Transverse colon (tissue), 4 donors: ENCODE measurements at regions not wholly inside any gene's neighbourhood (a gene's known extent, or its start where the extent isn't known, plus 50 kb on each side); places are given as distances from the start of the nearest gene placed in this dataset.

Experiments used
- DNase-seq: peaks from one replicate; pipeline ENCODE4 v3.0.0-alpha.2; 2019
- H3K27ac ChIP-seq, 4 donors: fragments of 200-600 bp; sonication (generic); 2 replicates each; pipeline ENCODE4 v1.5.1; 2016 to 2018; ENCODE audit warnings: inconsistent platforms in 4 of 4
- H3K27me3 ChIP-seq: fragments of 200-600 bp; sonication (generic); 2 replicates; pipeline ENCODE4 v1.5.1; 2017; ENCODE audit warnings: inconsistent platforms
- H3K36me3 ChIP-seq, 4 donors: fragments of 200-600 bp; sonication (generic); 2 replicates each; pipeline ENCODE4 v1.5.1; 2017 to 2019; ENCODE audit warnings: inconsistent platforms in 4 of 4
- H3K4me1 ChIP-seq, 4 donors: fragments of 200-600 bp; sonication (generic); 2 replicates each; pipeline ENCODE4 v1.5.1; 2017 to 2020; ENCODE audit warnings: inconsistent platforms in 4 of 4
- H3K4me3 ChIP-seq, 4 donors: fragments of 200-600 bp; sonication (generic); 1 replicate in 1 of 4; 2 replicates in 3 of 4; pipeline versions ENCODE4 v1.5.1 to v1.6.1; 2017 to 2019; ENCODE audit warnings: inconsistent platforms in 4 of 4
- H3K9me3 ChIP-seq, 2 donors: fragments of 200-600 bp; sonication (generic); 2 replicates each; pipeline ENCODE4 v1.5.1; 2017 to 2019; ENCODE audit warnings: inconsistent platforms in 2 of 2
- CTCF ChIP-seq, 5 experiments: fragments of 200-600 bp in 3 of 5; fragments of 450-650 bp in 2 of 5; sonication (generic) in 3 of 5; IDR thresholded peaks; 1 replicate in 2 of 5; 2 replicates in 3 of 5; pipeline ENCODE4 v1.5.1; 2016 to 2017; ENCODE audit warnings: antibody characterized with exemption in 5 of 5, inconsistent platforms in 3 of 5, mild to moderate bottlenecking in 2 of 5, moderate library complexity in 1 of 5
- EP300 ChIP-seq: sonication (generic); formaldehyde crosslinking; IDR thresholded peaks from one replicate; pipeline ENCODE4 v1.6.1; 2017; ENCODE audit warnings: antibody characterized with exemption, low read depth
- POLR2A ChIP-seq: fragments of 450-650 bp; IDR thresholded peaks from one replicate; pipeline ENCODE4 v1.6.1; 2016; ENCODE audit warnings: antibody characterized with exemption, mild to moderate bottlenecking, moderate library complexity
- POLR2AphosphoS5 ChIP-seq, 3 donors: sonication (generic); formaldehyde crosslinking; IDR thresholded peaks; one replicate each; pipeline ENCODE4 v1.6.1; 2016; ENCODE audit warnings: antibody characterized with exemption in 3 of 3
- WGBS, 2 donors: methylation state at CpG; one replicate each; pipeline ENCODE4 v1.1.5; 2018; ENCODE audit warnings: low coverage in 1 of 2; 5-methylcytosine and 5-hydroxymethylcytosine counted together
- in situ Hi-C, 4 donors: fragments of 200-750 bp; cut with MboI; loops; one replicate each; pipeline versions ENCODE4 v1.15.0 to v1.15.1; 2017; ENCODE audit warnings: low sequenced_read_pairs in 3 of 4, low pct_ligation_motif_present in 1 of 4, low pct_unique_long_range_greater_than_20kb in 1 of 4
- intact Hi-C: fragments of 100-400 bp; cut with DNase I; formaldehyde crosslinking; loops from one replicate; pipeline ENCODE4 v1.15.1; 2023; ENCODE audit warnings: low total_unique reads

GRCh38 chr12:19657732-19658130, 218.4 kb downstream of the AEBP2 start:
- Histone ChIP-seq H3K4me1 (no peaks in the 10 kb centered on the region), H3K27ac (no peak overlapping the region), H3K27me3 (no peaks in the 10 kb centered on the region), H3K4me3 (no peak overlapping the region), H3K9me3 (no peaks in the 10 kb centered on the region), H3K36me3 (no peaks in the 10 kb centered on the region)
- in situ Hi-C loops (no loop called here), intact Hi-C loops (no loop called here)
- 92 to 98% methylated on average over 2 of the region's 2 CpGs for WGBS, 2 donors
- no peak for DNase-seq
- no peak for TF ChIP-seq CTCF (IDR thresholded peaks at IDR 0.05)
- TF ChIP-seq EP300: no peak
- TF ChIP-seq POLR2A: no peak
- TF ChIP-seq POLR2AphosphoS5 (IDR thresholded peaks at IDR 0.05): no peak

- Histone ChIP-seq H3K27ac (no peak overlapping the region), H3K27me3 (no peaks in the 10 kb centered on the region), H3K4me3 (no peak overlapping the region), H3K9me3 (no peaks in the 10 kb centered on the region), H3K4me1 (no peaks in the 10 kb centered on the region), H3K36me3 (no peaks in the 10 kb centered on the region)
- 89 to 100% methylated on average over 2 of the region's 2 CpGs for WGBS, 2 donors
- in situ Hi-C loops: no loop called here
- DNase-seq: no peak
- TF ChIP-seq POLR2AphosphoS5 (IDR thresholded peaks at IDR 0.05) (no peak), CTCF (IDR thresholded peaks at IDR 0.05) (no peak), EP300 (no peak), POLR2A (no peak)
- intact Hi-C loops: no loop called here
These were observed 219.8 kb downstream of the AEBP2 start for GRCh38 chr12:19659086-19659485.

GRCh38 chr12:19659501-19659900, 220.2 kb downstream of the AEBP2 start:
- in situ Hi-C loops: no loop called here

GRCh38 chr12:19665121-19665900, 226.0 kb downstream of the AEBP2 start:
- Histone ChIP-seq H3K4me3 (no peak overlapping the region), H3K27ac (no peak overlapping the region), H3K9me3 (no peaks in the 10 kb centered on the region), H3K36me3 (no peaks in the 10 kb centered on the region), H3K27me3 (no peaks in the 10 kb centered on the region), H3K4me1 (no peaks in the 10 kb centered on the region)
- no peak for DNase-seq
- intact Hi-C loops (no loop called here), in situ Hi-C loops (no loop called here)
- WGBS, 2 donors: 55% methylated on average over 1 of the region's 1 CpG; no CpG with 5 or more reads in 1 of the 2 donors
- TF ChIP-seq POLR2AphosphoS5 (IDR thresholded peaks at IDR 0.05): no peak
- no peak for TF ChIP-seq CTCF (IDR thresholded peaks at IDR 0.05)
- TF ChIP-seq EP300: no peak
- TF ChIP-seq POLR2A: no peak

More at GRCh38 chr12:19659501-19659900, 220.2 kb downstream of the AEBP2 start:
- WGBS, 2 donors: 84 to 88% methylated on average over 2 of the region's 2 CpGs
- no peak for TF ChIP-seq POLR2AphosphoS5 (IDR thresholded peaks at IDR 0.05)
- TF ChIP-seq CTCF (IDR thresholded peaks at IDR 0.05): no peak
- no peak for TF ChIP-seq EP300
- no peak for TF ChIP-seq POLR2A
- intact Hi-C loops: no loop called here
- Histone ChIP-seq H3K27ac (no peak overlapping the region), H3K9me3 (no peaks in the 10 kb centered on the region), H3K4me3 (no peak overlapping the region), H3K4me1 (no peaks in the 10 kb centered on the region), H3K36me3 (no peaks in the 10 kb centered on the region), H3K27me3 (no peaks in the 10 kb centered on the region)
- no peak for DNase-seq
